Left lobe of liver (tissue), 2 donors: ENCODE measurements at regions not wholly inside any gene's neighbourhood (a gene's known extent, or its start where the extent isn't known, plus 50 kb on each side); places are given as distances from the start of the nearest gene placed in this dataset.
"Not testable (repeated sequence)": the region's sequence is repeated elsewhere in the genome, so short reads cannot be mapped to it uniquely, and the experiment has no call there.

Experiments
- ATAC-seq: fragments of 200-7000 bp; cut with Tn5 transposase; one replicate; pipeline ENCODE4 v1.9.1; 2020; ENCODE audit warnings: mild to moderate bottlenecking, moderate library complexity
- DNase-seq: peaks from one replicate; pipeline ENCODE4 v3.0.0-alpha.2; 2020; ENCODE audit warnings: low spot score
- donor health status: DM: no; HTN: no; CAD: no; lungs with moderate emphysema.
- donor health status: DM: no; HTN: yes; CAD: no.

- DNase-seq (no peak), ATAC-seq (no peak)
Observed at GRCh38 chr10:78335371-78335690, 301.7 kb downstream of the RPS24 start.

GRCh38 chr10:78335691-78336401, 302.2 kb downstream of the RPS24 start:
- ATAC-seq, result peak; percentile 93
- DNase-seq, result peak; percentile 81

- DNase-seq (peak; percentile 44), ATAC-seq (no peak)
Observed at GRCh38 chr10:78336402-78336791, 302.7 kb downstream of the RPS24 start.

- ATAC-seq, result no peak
- peak; percentile 28 for DNase-seq
Observed at GRCh38 chr10:78337016-78337415, 303.4 kb downstream of the RPS24 start.

GRCh38 chr10:78337646-78338391, 304.2 kb downstream of the RPS24 start:
- DNase-seq (peak; percentile 16), ATAC-seq (no peak)

GRCh38 chr10:78338717-78339116, 305.1 kb downstream of the RPS24 start:
- DNase-seq (peak; percentile 7), ATAC-seq (no peak)

- DNase-seq, result peak; percentile 35
- ATAC-seq, result no peak
Observed at GRCh38 chr10:78339251-78339650, 305.6 kb downstream of the RPS24 start.

GRCh38 chr10:78341953-78342614, 308.4 kb downstream of the RPS24 start:
- DNase-seq, result peak; percentile 15
- ATAC-seq, result no peak

- peak; percentile 31 for DNase-seq
Observed at GRCh38 chr10:78342827-78343653, 309.4 kb downstream of the RPS24 start.

GRCh38 chr10:78344257-78344656, 310.6 kb downstream of the RPS24 start:
- DNase-seq, result peak; percentile 5
- ATAC-seq, result not testable (repeated sequence)

More at GRCh38 chr10:78342827-78343653, 309.4 kb downstream of the RPS24 start:
- ATAC-seq, result no peak

GRCh38 chr10:78345515-78345914, 311.9 kb downstream of the RPS24 start:
- DNase-seq, result peak; percentile 23

GRCh38 chr10:78346721-78347120, 313.1 kb downstream of the RPS24 start:
- no peak for DNase-seq
- no peak for ATAC-seq

More at GRCh38 chr10:78345515-78345914, 311.9 kb downstream of the RPS24 start:
- not testable (repeated sequence) for ATAC-seq

- DNase-seq, result peak; percentile 31
- no peak for ATAC-seq
Observed at GRCh38 chr10:78348411-78349164, 314.9 kb downstream of the RPS24 start.

- DNase-seq, result peak; percentile 91
- peak; percentile 93 for ATAC-seq
Observed at GRCh38 chr10:78349165-78349516, 315.5 kb downstream of the RPS24 start.

- no peak for ATAC-seq
- no peak for DNase-seq
Observed at GRCh38 chr10:78349911-78350663, 316.4 kb downstream of the RPS24 start.

GRCh38 chr10:78351283-78351682, 317.6 kb downstream of the RPS24 start:
- ATAC-seq, result peak; percentile 27
- peak; percentile 52 for DNase-seq

GRCh38 chr10:78351809-78352208, 318.1 kb downstream of the RPS24 start:
- no peak for ATAC-seq
- DNase-seq, result no peak

GRCh38 chr10:78353636-78354035, 320.0 kb downstream of the RPS24 start:
- DNase-seq, result no peak
- no peak for ATAC-seq

- no peak for ATAC-seq
- DNase-seq, result no peak
Observed at GRCh38 chr10:78354101-78354500, 320.4 kb downstream of the RPS24 start.
